ENCODE measurements at regions not wholly inside any gene's neighbourhood (a gene's known extent, or its start where the extent isn't known, plus 50 kb on each side); places are given as distances from the start of the nearest gene placed in this dataset.

DNA sequence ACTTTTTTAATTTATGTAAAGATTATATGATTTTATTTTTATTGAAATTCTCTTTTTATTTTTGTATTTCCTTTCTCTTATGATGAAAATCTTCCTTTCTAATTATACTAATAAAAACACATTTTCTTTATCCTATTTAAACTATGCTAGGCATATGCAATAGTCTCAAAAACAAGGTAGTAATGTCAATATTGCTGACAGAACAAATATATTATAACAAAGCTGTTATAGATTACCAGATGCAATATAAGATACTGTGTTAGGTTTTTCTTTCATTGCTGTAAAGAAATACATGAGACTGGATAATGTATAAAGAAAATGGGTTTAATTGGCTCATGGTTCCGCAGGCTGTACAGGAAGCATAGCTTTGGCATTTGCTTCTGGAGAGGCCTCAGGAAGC lies 631.2 kb upstream of the SOX11 start:
- Histone ChIP-seq H3K9me3 (ENCODE audit: control insufficient read depth, low read length) (no peaks in the 10 kb centered on the region), H3K27me3 (ENCODE audit: control insufficient read depth, insufficient read depth, low read length, poor library complexity, severe bottlenecking) (no peaks in the 10 kb centered on the region), H3K36me3 (ENCODE audit: control insufficient read depth, insufficient read depth, low read length) (no peaks in the 10 kb centered on the region), H3K27ac (ENCODE audit: insufficient read depth, low read depth, low read length, poor library complexity, severe bottlenecking) (no peak overlapping the region), H3K4me3 (ENCODE audit: insufficient read depth, low read depth, low read length) (no peak overlapping the region), H3K4me1 (ENCODE audit: control insufficient read depth, insufficient read depth, low read length) (no peaks in the 10 kb centered on the region)
- 93 to 96% methylated on average over 1 of the region's 1 CpG for WGBS, 2 experiments

DNA sequence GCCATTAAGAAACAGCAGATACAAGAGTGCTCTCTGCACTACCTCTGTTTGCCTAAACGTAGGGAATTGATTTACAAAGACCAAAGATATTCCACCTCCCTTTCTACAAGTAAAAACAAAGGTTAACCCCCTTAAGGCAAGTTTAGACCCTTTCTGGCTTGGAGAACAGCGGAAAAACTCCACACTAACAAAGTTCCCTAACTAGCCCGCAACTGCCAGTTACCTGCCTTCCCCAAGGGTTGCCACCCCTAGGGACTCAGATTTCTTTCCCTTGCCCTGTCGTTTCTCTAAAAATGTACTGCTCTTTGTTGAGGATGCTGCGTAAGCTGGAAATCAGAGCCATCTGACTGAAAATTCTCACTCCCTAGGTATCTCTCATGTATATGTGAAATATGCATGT lies 627.5 kb upstream of the SOX11 start:
- Histone ChIP-seq H3K36me3 (ENCODE audit: control insufficient read depth, insufficient read depth, low read length) (no peaks in the 10 kb centered on the region), H3K4me1 (ENCODE audit: control insufficient read depth, insufficient read depth, low read length) (no peaks in the 10 kb centered on the region), H3K9me3 (ENCODE audit: control insufficient read depth, low read length) (no peaks in the 10 kb centered on the region), H3K27me3 (ENCODE audit: control insufficient read depth, insufficient read depth, low read length, poor library complexity, severe bottlenecking) (no peaks in the 10 kb centered on the region), H3K27ac (ENCODE audit: insufficient read depth, low read depth, low read length, poor library complexity, severe bottlenecking) (no peak overlapping the region), H3K4me3 (ENCODE audit: insufficient read depth, low read depth, low read length) (no peak overlapping the region)
- 49 to 55% methylated on average over 5 of the region's 5 CpGs for WGBS, 2 experiments

DNA sequence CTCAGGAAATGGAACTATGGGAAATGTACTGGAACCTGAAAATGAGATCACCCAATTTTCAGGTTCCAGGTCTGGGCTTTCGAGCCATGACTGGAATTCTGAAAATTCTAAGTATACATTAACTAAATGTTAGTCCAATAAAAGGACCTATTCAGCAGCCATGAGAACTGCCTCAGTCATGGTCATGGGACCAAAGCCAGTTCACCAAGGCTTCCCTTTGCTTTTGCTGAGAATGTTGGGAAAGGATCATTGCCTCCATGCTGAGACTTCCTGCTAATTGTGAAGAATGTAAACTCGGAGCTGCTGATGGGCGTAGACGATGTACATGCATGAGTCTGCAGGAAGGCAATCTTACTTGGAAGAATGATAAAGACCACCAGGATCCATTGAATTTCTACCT lies 624.4 kb upstream of the SOX11 start:
- no peaks in the 10 kb centered on the region for H3K36me3 ChIP-seq (ENCODE audit: control insufficient read depth, insufficient read depth, low read length)
- H3K9me3 ChIP-seq (ENCODE audit: control insufficient read depth, low read length), result no peaks in the 10 kb centered on the region

DNA sequence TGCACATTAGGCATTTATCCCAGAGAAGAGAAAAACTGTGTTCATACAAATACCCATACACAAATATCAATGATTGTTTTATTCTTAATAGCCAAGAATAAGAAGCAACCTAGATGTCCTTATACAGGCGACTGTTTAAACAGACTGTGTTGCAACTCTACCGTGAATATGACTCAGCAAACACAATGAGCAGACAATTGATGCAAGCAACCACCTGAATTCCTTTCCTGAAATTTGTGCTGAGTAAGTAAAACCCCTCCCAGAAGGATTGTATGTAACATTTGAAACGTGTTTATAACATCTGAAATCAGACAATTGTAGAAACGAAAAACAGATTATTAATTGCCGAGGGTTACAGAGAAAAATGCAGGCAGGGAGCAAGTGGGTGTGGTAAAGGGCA lies 621.9 kb upstream of the SOX11 start:
- Histone ChIP-seq H3K4me3 (ENCODE audit: insufficient read depth, low read depth, low read length) (no peak overlapping the region), H3K27me3 (ENCODE audit: control insufficient read depth, insufficient read depth, low read length, poor library complexity, severe bottlenecking) (no peaks in the 10 kb centered on the region), H3K27ac (ENCODE audit: insufficient read depth, low read depth, low read length, poor library complexity, severe bottlenecking) (no peak overlapping the region), H3K36me3 (ENCODE audit: control insufficient read depth, insufficient read depth, low read length) (no peaks in the 10 kb centered on the region), H3K4me1 (ENCODE audit: control insufficient read depth, insufficient read depth, low read length) (no peaks in the 10 kb centered on the region), H3K9me3 (ENCODE audit: control insufficient read depth, low read length) (no peaks in the 10 kb centered on the region)
- 78 to 86% methylated on average over 5 of the region's 5 CpGs for WGBS, 2 experiments

More for the DNA sequence above, 624.4 kb upstream of the SOX11 start:
- Histone ChIP-seq H3K4me1 (ENCODE audit: control insufficient read depth, insufficient read depth, low read length) (no peaks in the 10 kb centered on the region), H3K27ac (ENCODE audit: insufficient read depth, low read depth, low read length, poor library complexity, severe bottlenecking) (no peak overlapping the region), H3K27me3 (ENCODE audit: control insufficient read depth, insufficient read depth, low read length, poor library complexity, severe bottlenecking) (no peaks in the 10 kb centered on the region), H3K4me3 (ENCODE audit: insufficient read depth, low read depth, low read length) (no peak overlapping the region)
- 92 to 95% methylated on average over 3 to 4 of the region's 4 CpGs for WGBS, 2 experiments

DNA sequence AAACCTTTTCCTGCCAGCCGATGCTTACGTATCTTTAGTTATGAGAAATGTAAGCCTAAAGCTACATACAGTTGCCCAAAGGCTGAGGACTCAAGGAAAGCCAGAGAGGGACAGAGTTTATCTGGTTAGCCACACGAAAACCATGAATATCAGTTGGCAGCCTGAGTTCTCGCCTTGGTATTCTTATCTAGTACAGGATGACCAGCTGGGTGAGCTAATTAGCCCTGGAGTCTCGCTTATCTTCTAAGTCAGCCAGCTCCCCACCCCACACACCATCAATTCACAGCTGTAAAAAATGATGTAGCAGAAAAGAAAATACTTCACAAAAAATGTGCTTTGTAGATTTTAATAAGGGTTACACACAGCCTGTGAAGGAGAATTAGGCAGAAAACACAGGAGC lies 617.5 kb upstream of the SOX11 start:
- 81 to 82% methylated on average over 4 of the region's 5 CpGs for WGBS, 2 experiments
- H3K9me3 ChIP-seq (ENCODE audit: control insufficient read depth, low read length), result no peaks in the 10 kb centered on the region

DNA sequence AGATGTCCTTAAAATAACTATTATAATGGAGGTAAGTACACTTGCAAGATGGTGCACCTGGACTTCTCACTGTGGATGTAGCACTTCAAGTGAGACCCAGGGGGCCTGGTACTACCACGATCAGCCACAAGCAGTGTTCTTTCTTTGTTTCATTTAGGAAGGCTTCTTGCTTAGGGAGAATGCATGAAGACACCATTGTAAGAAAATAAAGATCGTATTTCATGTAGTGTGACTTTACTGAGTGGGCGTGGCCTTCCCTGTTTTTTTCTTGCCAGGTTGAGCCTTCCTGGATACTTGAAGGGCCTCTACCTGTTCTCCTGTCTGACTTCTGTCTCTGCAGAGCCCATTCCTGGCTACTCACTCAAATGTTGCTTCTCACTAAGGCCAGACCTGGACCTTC lies 615.6 kb upstream of the SOX11 start:
- H3K4me1 ChIP-seq (ENCODE audit: control insufficient read depth, insufficient read depth, low read length), result peaks cover 5% of the 10 kb centered on the region
- no peaks in the 10 kb centered on the region for H3K36me3 ChIP-seq (ENCODE audit: control insufficient read depth, insufficient read depth, low read length)
- H3K27ac ChIP-seq (ENCODE audit: insufficient read depth, low read depth, low read length, poor library complexity, severe bottlenecking), result no peak overlapping the region
- no peak overlapping the region for H3K4me3 ChIP-seq (ENCODE audit: insufficient read depth, low read depth, low read length)
- H3K9me3 ChIP-seq (ENCODE audit: control insufficient read depth, low read length), result no peaks in the 10 kb centered on the region
- 67 to 71% methylated on average over 3 of the region's 3 CpGs for WGBS, 2 experiments
- H3K27me3 ChIP-seq (ENCODE audit: control insufficient read depth, insufficient read depth, low read length, poor library complexity, severe bottlenecking), result no peaks in the 10 kb centered on the region

More for the DNA sequence above, 617.5 kb upstream of the SOX11 start:
- Histone ChIP-seq H3K4me1 (ENCODE audit: control insufficient read depth, insufficient read depth, low read length) (peaks cover 5% of the 10 kb centered on the region), H3K4me3 (ENCODE audit: insufficient read depth, low read depth, low read length) (no peak overlapping the region), H3K27ac (ENCODE audit: insufficient read depth, low read depth, low read length, poor library complexity, severe bottlenecking) (no peak overlapping the region), H3K27me3 (ENCODE audit: control insufficient read depth, insufficient read depth, low read length, poor library complexity, severe bottlenecking) (no peaks in the 10 kb centered on the region), H3K36me3 (ENCODE audit: control insufficient read depth, insufficient read depth, low read length) (no peaks in the 10 kb centered on the region)

DNA sequence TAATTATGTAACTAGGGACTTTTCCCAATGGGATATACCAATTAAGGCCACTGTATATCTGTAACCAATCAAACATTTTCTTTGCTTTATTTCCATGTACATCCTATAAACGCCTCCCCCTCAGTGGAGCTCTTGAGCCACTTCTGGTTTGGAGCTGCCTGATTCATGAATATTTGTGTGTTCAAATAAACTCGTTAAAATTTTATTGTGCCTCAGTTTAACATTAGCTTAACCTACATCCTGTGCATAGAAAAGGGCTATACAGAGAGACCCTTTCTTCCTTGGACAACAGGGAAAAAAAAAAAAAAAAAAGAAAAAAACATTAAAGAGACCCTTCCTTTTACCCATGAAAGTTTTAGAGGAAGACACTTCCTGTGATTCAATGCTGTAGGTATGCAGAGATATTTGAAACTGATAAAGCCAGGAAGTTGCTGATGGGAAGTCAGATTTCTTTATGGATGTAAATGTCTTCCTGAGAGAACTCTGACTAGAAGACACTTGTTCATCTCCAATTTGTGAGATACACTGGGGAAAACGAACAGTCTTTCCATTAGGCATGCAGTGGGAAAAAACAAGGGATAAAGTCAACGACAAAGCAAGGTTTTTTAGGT lies 614.6 kb upstream of the SOX11 start:
- Histone ChIP-seq H3K27me3 (ENCODE audit: control insufficient read depth, insufficient read depth, low read length, poor library complexity, severe bottlenecking) (no peaks in the 10 kb centered on the region), H3K4me1 (ENCODE audit: control insufficient read depth, insufficient read depth, low read length) (peaks cover 5% of the 10 kb centered on the region), H3K9me3 (ENCODE audit: control insufficient read depth, low read length) (no peaks in the 10 kb centered on the region), H3K36me3 (ENCODE audit: control insufficient read depth, insufficient read depth, low read length) (no peaks in the 10 kb centered on the region), H3K4me3 (ENCODE audit: insufficient read depth, low read depth, low read length) (no peak overlapping the region), H3K27ac (ENCODE audit: insufficient read depth, low read depth, low read length, poor library complexity, severe bottlenecking) (no peak overlapping the region)
- WGBS, 2 experiments, result 72 to 84% methylated on average over 3 to 4 of the region's 4 CpGs

DNA sequence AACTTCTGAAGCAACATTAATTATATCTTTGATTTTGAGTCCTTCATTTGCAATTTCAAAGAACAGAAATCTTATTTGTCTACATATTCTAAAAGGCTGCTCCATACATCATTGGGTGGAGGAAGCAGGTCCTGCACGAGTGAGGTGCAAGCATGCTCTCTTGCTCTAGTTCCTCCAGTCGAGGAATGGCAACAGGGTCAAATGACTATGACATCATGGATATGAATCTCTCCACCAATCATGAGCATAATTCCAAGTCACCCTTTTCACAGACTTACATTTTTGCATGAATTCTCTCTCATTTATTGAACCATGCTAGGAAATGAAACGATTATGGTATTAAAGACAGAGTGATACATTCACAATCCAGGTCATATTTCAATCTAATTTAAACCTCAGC lies 608.8 kb upstream of the SOX11 start:
- H3K36me3 ChIP-seq (ENCODE audit: control insufficient read depth, insufficient read depth, low read length), result no peaks in the 10 kb centered on the region
- H3K27ac ChIP-seq (ENCODE audit: insufficient read depth, low read depth, low read length, poor library complexity, severe bottlenecking), result no peak overlapping the region
- no peaks in the 10 kb centered on the region for H3K27me3 ChIP-seq (ENCODE audit: control insufficient read depth, insufficient read depth, low read length, poor library complexity, severe bottlenecking)
- WGBS, 2 experiments, result 95% methylated on average over 2 to 3 of the region's 3 CpGs
- no peaks in the 10 kb centered on the region for H3K9me3 ChIP-seq (ENCODE audit: control insufficient read depth, low read length)
- no peaks in the 10 kb centered on the region for H3K4me1 ChIP-seq (ENCODE audit: control insufficient read depth, insufficient read depth, low read length)
- no peak overlapping the region for H3K4me3 ChIP-seq (ENCODE audit: insufficient read depth, low read depth, low read length)

DNA sequence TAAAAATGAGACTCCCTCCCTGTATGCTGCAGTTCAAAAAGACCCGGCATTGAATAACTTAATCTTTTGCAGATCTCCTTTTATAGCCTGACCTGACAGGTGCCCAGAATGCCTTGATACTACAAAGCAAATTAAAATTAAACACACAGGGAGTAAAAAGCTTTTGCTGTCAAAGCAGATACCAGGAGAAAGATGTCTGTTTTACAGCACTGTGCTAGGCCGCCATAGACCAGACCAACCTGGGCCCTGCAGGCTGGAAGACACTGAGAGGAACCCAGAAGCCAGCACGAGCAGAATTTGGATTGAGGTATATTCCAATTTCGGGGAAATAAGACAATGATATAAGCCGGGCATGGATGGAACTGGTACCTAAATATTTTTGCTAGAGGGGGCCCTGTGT lies 602.8 kb upstream of the SOX11 start:
- no peaks in the 10 kb centered on the region for H3K27me3 ChIP-seq (ENCODE audit: control insufficient read depth, insufficient read depth, low read length, poor library complexity, severe bottlenecking)
- no peak overlapping the region for H3K4me3 ChIP-seq (ENCODE audit: insufficient read depth, low read depth, low read length)
- 94 to 96% methylated on average over 5 of the region's 5 CpGs for WGBS, 2 experiments
- no peaks in the 10 kb centered on the region for H3K36me3 ChIP-seq (ENCODE audit: control insufficient read depth, insufficient read depth, low read length)
- no peak overlapping the region for H3K27ac ChIP-seq (ENCODE audit: insufficient read depth, low read depth, low read length, poor library complexity, severe bottlenecking)
- no peaks in the 10 kb centered on the region for H3K9me3 ChIP-seq (ENCODE audit: control insufficient read depth, low read length)
- no peaks in the 10 kb centered on the region for H3K4me1 ChIP-seq (ENCODE audit: control insufficient read depth, insufficient read depth, low read length)

DNA sequence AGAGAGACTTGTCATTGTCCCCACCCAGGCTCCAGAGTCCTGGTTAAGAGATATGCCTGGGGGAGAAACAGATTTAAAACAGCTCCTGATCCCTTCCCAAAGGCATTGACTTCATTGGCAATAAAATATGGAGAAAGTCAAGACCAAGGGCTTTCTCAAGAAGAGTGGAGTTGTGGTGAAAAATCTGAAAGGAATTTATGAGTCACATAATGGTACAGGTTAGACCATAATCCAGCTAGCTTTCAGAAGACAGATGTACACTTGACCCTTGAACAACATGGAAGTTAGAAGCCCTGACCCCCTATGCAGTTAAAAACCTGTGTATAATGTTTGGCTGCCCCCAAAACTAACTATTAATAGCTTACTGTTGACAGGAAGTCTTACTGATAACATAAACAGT lies 599.1 kb upstream of the SOX11 start:
- H3K4me1 ChIP-seq (ENCODE audit: control insufficient read depth, insufficient read depth, low read length), result no peaks in the 10 kb centered on the region
- H3K36me3 ChIP-seq (ENCODE audit: control insufficient read depth, insufficient read depth, low read length), result no peaks in the 10 kb centered on the region
- H3K9me3 ChIP-seq (ENCODE audit: control insufficient read depth, low read length), result no peaks in the 10 kb centered on the region

DNA sequence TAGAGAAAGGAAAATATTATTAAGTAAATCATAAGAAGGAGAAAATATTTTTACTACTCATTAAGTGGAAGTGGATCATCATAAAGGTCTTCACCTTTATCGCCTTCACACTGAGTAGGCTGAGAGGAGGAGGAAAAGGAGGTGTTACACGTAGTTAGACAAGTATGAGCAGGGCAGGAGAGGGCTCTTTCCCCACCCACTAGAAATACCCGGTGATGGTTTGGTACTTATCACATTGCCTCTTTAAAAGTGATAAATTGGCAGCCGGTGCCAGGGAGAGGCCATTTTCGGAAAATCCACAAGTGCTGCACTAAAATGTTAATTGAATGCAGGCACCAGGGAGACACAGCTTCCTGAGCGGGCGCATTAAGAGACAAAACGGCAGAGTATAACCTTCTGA lies 598.7 kb upstream of the SOX11 start:
- no peak overlapping the region for H3K4me3 ChIP-seq (ENCODE audit: insufficient read depth, low read depth, low read length)
- H3K4me1 ChIP-seq (ENCODE audit: control insufficient read depth, insufficient read depth, low read length), result no peaks in the 10 kb centered on the region
- whole genome bisulfite sequencing, 2 experiments, result 93 to 94% methylated on average over 8 of the region's 8 CpGs
- no peaks in the 10 kb centered on the region for H3K36me3 ChIP-seq (ENCODE audit: control insufficient read depth, insufficient read depth, low read length)
- no peaks in the 10 kb centered on the region for H3K27me3 ChIP-seq (ENCODE audit: control insufficient read depth, insufficient read depth, low read length, poor library complexity, severe bottlenecking)
- H3K9me3 ChIP-seq (ENCODE audit: control insufficient read depth, low read length), result no peaks in the 10 kb centered on the region
- no peak overlapping the region for H3K27ac ChIP-seq (ENCODE audit: insufficient read depth, low read depth, low read length, poor library complexity, severe bottlenecking)

More for the DNA sequence above, 599.1 kb upstream of the SOX11 start:
- no peaks in the 10 kb centered on the region for H3K27me3 ChIP-seq (ENCODE audit: control insufficient read depth, insufficient read depth, low read length, poor library complexity, severe bottlenecking)
- H3K4me3 ChIP-seq (ENCODE audit: insufficient read depth, low read depth, low read length), result no peak overlapping the region
- H3K27ac ChIP-seq (ENCODE audit: insufficient read depth, low read depth, low read length, poor library complexity, severe bottlenecking), result no peak overlapping the region

All from ectodermal cell (in vitro differentiated cells).